ENCODE measurements at regions not wholly inside any gene's neighbourhood (a gene's known extent, or its start where the extent isn't known, plus 50 kb on each side); places are given as distances from the start of the nearest gene placed in this dataset.

GRCh38 chr15:53869806-53870073 lies 108.5 kb upstream of the UNC13C start:
- TF ChIP-seq, protein P1, sequence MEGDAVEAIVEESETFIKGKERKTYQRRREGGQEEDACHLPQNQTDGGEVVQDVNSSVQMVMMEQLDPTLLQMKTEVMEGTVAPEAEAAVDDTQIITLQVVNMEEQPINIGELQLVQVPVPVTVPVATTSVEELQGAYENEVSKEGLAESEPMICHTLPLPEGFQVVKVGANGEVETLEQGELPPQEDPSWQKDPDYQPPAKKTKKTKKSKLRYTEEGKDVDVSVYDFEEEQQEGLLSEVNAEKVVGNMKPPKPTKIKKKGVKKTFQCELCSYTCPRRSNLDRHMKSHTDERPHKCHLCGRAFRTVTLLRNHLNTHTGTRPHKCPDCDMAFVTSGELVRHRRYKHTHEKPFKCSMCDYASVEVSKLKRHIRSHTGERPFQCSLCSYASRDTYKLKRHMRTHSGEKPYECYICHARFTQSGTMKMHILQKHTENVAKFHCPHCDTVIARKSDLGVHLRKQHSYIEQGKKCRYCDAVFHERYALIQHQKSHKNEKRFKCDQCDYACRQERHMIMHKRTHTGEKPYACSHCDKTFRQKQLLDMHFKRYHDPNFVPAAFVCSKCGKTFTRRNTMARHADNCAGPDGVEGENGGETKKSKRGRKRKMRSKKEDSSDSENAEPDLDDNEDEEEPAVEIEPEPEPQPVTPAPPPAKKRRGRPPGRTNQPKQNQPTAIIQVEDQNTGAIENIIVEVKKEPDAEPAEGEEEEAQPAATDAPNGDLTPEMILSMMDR (IDR thresholded peaks at IDR 0.05 in 2 of 3, conservative IDR thresholded peaks at IDR 0.05 in 1 of 3; ENCODE audit: control insufficient read depth in 2 of 3, extremely low read depth in 1 of 3, insufficient read depth in 1 of 3, low read depth in 3 of 3, low read length in 3 of 3), result no peak
- no peak for TF ChIP-seq FOS (IDR thresholded peaks at IDR 0.05; ENCODE audit: borderline replicate concordance, extremely low read depth, insufficient read length)
- no peak for TF ChIP-seq EP300 (IDR thresholded peaks at IDR 0.05; ENCODE audit: borderline replicate concordance in 1 of 2, control insufficient read depth in 1 of 2, low read depth in 2 of 2, low read length in 2 of 2)
- no peak for TF ChIP-seq TBL1XR1 (IDR thresholded peaks at IDR 0.05; ENCODE audit: low read depth, low read length)
- no peak for TF ChIP-seq SP1 (IDR thresholded peaks at IDR 0.05; ENCODE audit: low read depth, low read length)
- no peak for TF ChIP-seq RB1 (IDR thresholded peaks at IDR 0.05; ENCODE audit: borderline replicate concordance)
- no peak for TF ChIP-seq TAF1 (IDR thresholded peaks at IDR 0.05; ENCODE audit: borderline replicate concordance, low read depth, low read length)

Data from GM12878 (cell line).